GM21737 (cell line): ENCODE measurements at regions not wholly inside any gene's neighbourhood (a gene's known extent, or its start where the extent isn't known, plus 50 kb on each side); places are given as distances from the start of the nearest gene placed in this dataset.

Source experiments
- ATAC-seq: cut with Tn5 transposase; IDR thresholded peaks from one replicate; pipeline ENCODE4 v1.9.1; 2021; ENCODE audit warnings: mild to moderate bottlenecking, moderate library complexity; ENCODE audit not compliant: unreplicated experiment

- ATAC-seq: no peak
Observed at GRCh38 chr13:54150851-54151250, 1122.2 kb downstream of the OLFM4 start.

- ATAC-seq: no peak
Observed at GRCh38 chr13:54162069-54162468, 1133.5 kb downstream of the OLFM4 start.

- ATAC-seq: no peak
Observed at GRCh38 chr13:54165581-54166215, 1137.1 kb downstream of the OLFM4 start.

GRCh38 chr13:54173996-54174395 is 1145.4 kb downstream of the OLFM4 start:
- no peak for ATAC-seq

- no peak for ATAC-seq
Observed at GRCh38 chr13:54175466-54175865, 1146.9 kb downstream of the OLFM4 start.

GRCh38 chr13:54177466-54177865 is 1148.9 kb downstream of the OLFM4 start:
- ATAC-seq: no peak

GRCh38 chr13:54183166-54183565 is 1154.6 kb downstream of the OLFM4 start:
- ATAC-seq: no peak

- ATAC-seq: no peak
Observed at GRCh38 chr13:54183728-54184127, 1155.1 kb downstream of the OLFM4 start.

GRCh38 chr13:54184576-54184975 is 1156.0 kb downstream of the OLFM4 start:
- ATAC-seq: no peak

GRCh38 chr13:54185101-54185500 is 1156.5 kb downstream of the OLFM4 start:
- ATAC-seq: no peak

GRCh38 chr13:54185785-54186184 is 1157.2 kb downstream of the OLFM4 start:
- ATAC-seq: no peak

GRCh38 chr13:54187461-54187860 is 1158.8 kb downstream of the OLFM4 start:
- no peak for ATAC-seq

GRCh38 chr13:54194233-54195024 is 1165.8 kb downstream of the OLFM4 start:
- no peak for ATAC-seq

GRCh38 chr13:54196684-54197083 is 1168.1 kb downstream of the OLFM4 start:
- no peak for ATAC-seq

- ATAC-seq: no peak
Observed at GRCh38 chr13:54198911-54199310, 1170.3 kb downstream of the OLFM4 start.

- ATAC-seq: no peak
Observed at GRCh38 chr13:54206626-54207025, 1178.0 kb downstream of the OLFM4 start.

GRCh38 chr13:54210397-54211049 is 1181.9 kb downstream of the OLFM4 start:
- ATAC-seq: no peak

- ATAC-seq: no peak
Observed at GRCh38 chr13:54216221-54216620, 1187.6 kb downstream of the OLFM4 start.

- no peak for ATAC-seq
Observed at GRCh38 chr13:54226876-54227275, 1198.3 kb downstream of the OLFM4 start.

- no peak for ATAC-seq
Observed at GRCh38 chr13:54232700-54233099, 1204.1 kb downstream of the OLFM4 start.

GRCh38 chr13:54234607-54235006 is 1206.0 kb downstream of the OLFM4 start:
- no peak for ATAC-seq

- no peak for ATAC-seq
Observed at GRCh38 chr13:54241719-54242118, 1213.1 kb downstream of the OLFM4 start.
